ENCODE measurements at regions not wholly inside any gene's neighbourhood (a gene's known extent, or its start where the extent isn't known, plus 50 kb on each side); places are given as distances from the start of the nearest gene placed in this dataset.

- Histone ChIP-seq H3K4me1 (ENCODE audit: control insufficient read depth in 2 of 2, insufficient read depth in 2 of 2, low read length in 2 of 2) (peaks cover 26 to 29% of the 10 kb centered on the region in 2 donors), H3K36me3 (replicated peaks in 1 of 2; ENCODE audit: control extremely low read depth in 1 of 2, control insufficient read depth in 1 of 2, extremely low read depth in 1 of 2, insufficient read depth in 2 of 2, low read length in 1 of 2) (no peaks in the 10 kb centered on the region), H3K9ac (ENCODE audit: low read length) (no peak overlapping the region), H2AFZ (ENCODE audit: insufficient read depth, low read depth, low read length, poor library complexity, severe bottlenecking) (no peak overlapping the region), H3K4me3 (ENCODE audit: control extremely low read depth in 1 of 5, extremely low read depth in 1 of 5, insufficient read depth in 1 of 5, low read depth in 2 of 5, low read length in 4 of 5) (no peak overlapping the region), H4K20me1 (ENCODE audit: control insufficient read depth, insufficient read depth, low read length, poor library complexity, severe bottlenecking) (no peaks in the 10 kb centered on the region), H3K79me2 (ENCODE audit: control insufficient read depth, insufficient read depth, low read length) (no peaks in the 10 kb centered on the region), H3K27ac (ENCODE audit: low read length in 2 of 2) (no peak overlapping the region), H3K9me3 (ENCODE audit: control extremely low read depth in 1 of 3, control insufficient read depth in 2 of 3, insufficient read depth in 1 of 3, low read length in 2 of 3) (peaks cover 2 to 18% (median 6%) of the 10 kb centered on the region in 3 donors), H3K27me3 (replicated peaks in 1 of 4; ENCODE audit: control extremely low read depth in 1 of 4, control insufficient read depth in 3 of 4, insufficient read depth in 4 of 4, low read length in 3 of 4) (no peaks in the 10 kb centered on the region), H3K4me2 (replicated peaks; ENCODE audit: low read depth, low read length, poor library complexity, severe bottlenecking) (no peak overlapping the region)
- TF ChIP-seq CTCF (IDR thresholded peaks at IDR 0.05) (no peak), EZH2 (IDR thresholded peaks at IDR 0.05; ENCODE audit: borderline replicate concordance, insufficient read depth, low read depth, low read length, poor library complexity, severe bottlenecking) (no peak)
- WGBS (ENCODE audit: insufficient coverage): no CpG with 5 or more reads among the region's 3 CpGs
- DNase-seq (no peak), ATAC-seq (ENCODE audit: low read depth) (no peak)
- Mint-ChIP-seq H3K27me3 (no peaks in the 10 kb centered on the region), H3K9me3 (ENCODE audit: insufficient read depth) (no peaks in the 10 kb centered on the region), H3K4me3 (no peak overlapping the region), H3K4me1 (peaks cover 27% of the 10 kb centered on the region), H3K27ac (no peak overlapping the region)
- ChIA-PET CTCF (interaction anchor here (1.2 kb wide), 1 partner anchor 11 kb away, joined by 4 read pairs; no protein-coding TSS in a partner anchor), POLR2A (no interaction called here)
- intact Hi-C loops (cut with micrococcal nuclease): loop anchor here (5.0 kb wide), 1 partner anchor 263 kb away; no protein-coding TSS in a partner anchor
Measured at GRCh38 chr3:177314897-177315296, 117.6 kb upstream of the TBL1XR1 start.

DNA sequence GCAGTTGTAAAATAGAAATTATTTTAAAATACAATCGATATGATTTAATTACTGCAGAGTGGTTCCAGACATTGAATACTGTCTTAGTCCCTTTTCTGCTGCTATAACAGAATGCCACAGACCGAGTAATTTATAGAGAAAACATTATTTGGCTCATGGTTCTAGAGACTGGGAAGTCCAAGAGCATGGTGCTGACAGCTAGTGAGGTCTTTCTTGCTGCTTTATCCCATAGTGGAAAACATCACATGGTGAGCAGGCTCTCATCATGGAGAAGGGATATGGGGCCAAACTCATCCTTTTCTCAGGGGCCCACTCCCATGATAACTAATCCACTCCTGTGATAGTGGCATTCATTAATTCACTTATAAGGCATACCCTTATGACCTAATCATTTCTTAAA, 120.0 kb upstream of the TBL1XR1 start:
- intact Hi-C loops (cut with micrococcal nuclease): loop anchor here (5.0 kb wide), 1 partner anchor 265 kb away; no protein-coding TSS in a partner anchor

More for the DNA sequence above, 120.0 kb upstream of the TBL1XR1 start:
- Histone ChIP-seq H3K27ac (ENCODE audit: low read length in 2 of 2) (peak overlapping the region in 1 of 2 donors; percentile 39), H3K4me2 (replicated peaks; ENCODE audit: low read depth, low read length, poor library complexity, severe bottlenecking) (peak overlapping the region; percentile 57), H3K9ac (ENCODE audit: low read length) (no peak overlapping the region), H3K4me3 (ENCODE audit: control extremely low read depth in 1 of 5, extremely low read depth in 1 of 5, insufficient read depth in 1 of 5, low read depth in 2 of 5, low read length in 4 of 5) (no peak overlapping the region), H4K20me1 (ENCODE audit: control insufficient read depth, insufficient read depth, low read length, poor library complexity, severe bottlenecking) (no peaks in the 10 kb centered on the region), H2AFZ (ENCODE audit: insufficient read depth, low read depth, low read length, poor library complexity, severe bottlenecking) (no peak overlapping the region), H3K79me2 (ENCODE audit: control insufficient read depth, insufficient read depth, low read length) (no peaks in the 10 kb centered on the region), H3K4me1 (ENCODE audit: control insufficient read depth in 2 of 2, insufficient read depth in 2 of 2, low read length in 2 of 2) (peaks cover 46 to 50% of the 10 kb centered on the region in 2 donors), H3K9me3 (ENCODE audit: control extremely low read depth in 1 of 3, control insufficient read depth in 2 of 3, insufficient read depth in 1 of 3, low read length in 2 of 3) (peaks cover 0 to 7% (median 0%) of the 10 kb centered on the region in 3 donors), H3K36me3 (replicated peaks in 1 of 2; ENCODE audit: control extremely low read depth in 1 of 2, control insufficient read depth in 1 of 2, extremely low read depth in 1 of 2, insufficient read depth in 2 of 2, low read length in 1 of 2) (no peaks in the 10 kb centered on the region), H3K27me3 (replicated peaks in 1 of 4; ENCODE audit: control extremely low read depth in 1 of 4, control insufficient read depth in 3 of 4, insufficient read depth in 4 of 4, low read length in 3 of 4) (no peaks in the 10 kb centered on the region)
- POLR2A ChIA-PET: interaction anchor here (0.7 to 1.0 kb wide), 2 partner anchors 114 to 119 kb away, joined by 3 to 4 read pairs; no protein-coding TSS in a partner anchor
- CTCF ChIA-PET: interaction anchor here (0.6 to 1.1 kb wide), 2 partner anchors 116 to 118 kb away, joined by 4 to 5 read pairs; no protein-coding TSS in a partner anchor
- Mint-ChIP-seq H3K27me3 (no peaks in the 10 kb centered on the region), H3K9me3 (ENCODE audit: insufficient read depth) (no peaks in the 10 kb centered on the region), H3K4me1 (peaks cover 45% of the 10 kb centered on the region), H3K4me3 (peak overlapping the region; percentile 72), H3K27ac (peak overlapping the region; percentile 86)
- DNase-seq (no peak), ATAC-seq (ENCODE audit: low read depth) (no peak)
- TF ChIP-seq CTCF (IDR thresholded peaks at IDR 0.05) (no peak), EZH2 (IDR thresholded peaks at IDR 0.05; ENCODE audit: borderline replicate concordance, insufficient read depth, low read depth, low read length, poor library complexity, severe bottlenecking) (no peak)
- no CpG with 5 or more reads among the region's 2 CpGs for WGBS (ENCODE audit: insufficient coverage)
